T follicular helper cell (primary cell): ENCODE measurements at regions not wholly inside any gene's neighbourhood (a gene's known extent, or its start where the extent isn't known, plus 50 kb on each side); places are given as distances from the start of the nearest gene placed in this dataset.
"Not testable (repeated sequence)": the region's sequence is repeated elsewhere in the genome, so short reads cannot be mapped to it uniquely, and the experiment has no call there.

Experiments used
- DNase-seq: peaks from one replicate; pipeline ENCODE4 v3.0.0-alpha.2; 2020; ENCODE audit warnings: low read depth

DNA sequence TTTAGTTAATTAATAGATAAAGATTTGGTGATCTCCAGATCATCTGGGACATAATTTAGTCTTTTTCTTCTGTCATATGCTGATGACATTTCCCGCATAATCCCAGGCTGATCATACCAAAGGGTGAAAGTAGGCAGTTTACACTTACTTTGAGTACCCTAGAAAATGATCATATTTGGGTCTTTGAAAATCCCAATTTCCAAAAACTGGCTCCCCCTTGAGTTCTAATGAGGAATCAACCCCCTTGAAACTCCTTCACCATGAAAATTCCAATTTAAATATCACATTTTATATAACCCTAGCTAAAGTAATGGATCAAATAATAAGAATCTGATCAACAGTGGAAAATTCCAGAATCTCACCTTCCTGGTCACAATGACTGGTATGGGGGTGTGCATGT lies 223.4 kb downstream of the NAF1 start:
- no peak for DNase-seq

DNA sequence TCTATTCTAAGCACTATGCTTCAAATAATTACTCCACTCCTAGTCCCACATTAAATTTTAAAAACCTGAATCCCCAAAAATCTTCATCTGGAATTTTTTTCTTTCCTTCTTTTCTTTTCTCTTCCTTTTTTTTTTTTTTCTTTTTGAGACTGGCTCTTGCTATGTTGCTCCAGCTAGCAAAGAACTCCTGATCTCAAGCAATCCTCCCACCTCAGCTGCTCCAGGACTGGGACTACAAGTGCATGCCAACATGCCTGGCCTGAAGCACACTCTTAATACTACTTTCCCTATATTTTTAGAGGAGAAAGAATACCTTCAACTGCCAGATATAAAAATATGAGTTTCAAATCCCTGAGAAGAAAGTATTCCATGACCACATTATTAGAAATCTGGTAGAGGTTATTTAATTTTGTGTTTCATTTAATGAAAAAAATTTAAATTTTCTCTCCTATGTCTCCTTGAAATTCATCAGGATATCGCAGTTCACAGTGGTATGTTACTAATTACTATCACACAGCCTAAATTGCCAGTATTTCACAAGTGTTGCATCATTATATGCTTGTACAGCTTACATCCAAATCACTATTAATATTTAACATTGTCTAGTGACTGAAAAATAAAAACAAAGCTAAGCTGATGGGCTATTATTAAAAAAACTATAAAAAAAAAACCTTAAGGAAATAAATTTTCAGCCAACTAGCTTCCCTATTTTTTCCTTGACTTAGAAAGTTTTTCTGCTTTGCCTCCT lies 227.8 kb downstream of the NAF1 start:
- DNase-seq = no peak

DNA sequence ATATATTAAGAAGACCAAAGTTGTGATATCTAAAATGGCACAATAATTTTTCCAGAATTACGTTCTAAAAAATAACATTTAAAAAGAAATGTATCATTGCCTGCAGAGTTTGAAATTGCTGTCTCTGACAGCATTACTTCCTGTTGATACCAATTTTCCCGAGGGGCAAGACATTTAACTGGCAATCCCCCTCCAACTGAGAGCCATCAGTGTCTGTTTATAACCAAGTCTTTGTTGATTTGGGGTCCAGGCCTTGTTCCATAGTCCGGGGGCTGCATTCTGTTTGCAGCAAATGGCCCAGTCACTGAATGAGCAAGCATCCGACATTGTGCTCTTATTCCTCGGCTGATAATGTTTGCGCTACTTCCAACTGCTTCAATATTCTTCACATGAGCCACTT lies 231.5 kb downstream of the NAF1 start:
- no peak for DNase-seq

DNA sequence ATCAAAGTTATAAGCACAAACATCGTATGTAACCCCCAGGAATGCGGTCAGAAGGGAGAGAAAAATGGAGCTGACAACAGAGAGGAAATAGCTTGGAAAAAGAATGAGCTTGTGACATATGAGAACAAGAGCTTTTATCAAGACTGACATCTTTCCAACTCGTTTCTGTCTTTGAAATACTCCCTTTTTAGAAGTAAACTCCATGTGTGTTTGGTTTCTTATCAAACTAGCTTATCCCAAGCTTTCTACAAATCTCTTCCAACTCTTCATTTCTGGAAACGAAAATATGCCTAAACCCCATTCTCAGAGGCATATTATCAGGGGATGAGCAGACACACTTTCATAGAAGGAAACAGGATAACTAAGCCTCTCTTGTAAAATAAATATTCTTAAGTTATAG lies 235.4 kb downstream of the NAF1 start:
- DNase-seq = no peak

DNA sequence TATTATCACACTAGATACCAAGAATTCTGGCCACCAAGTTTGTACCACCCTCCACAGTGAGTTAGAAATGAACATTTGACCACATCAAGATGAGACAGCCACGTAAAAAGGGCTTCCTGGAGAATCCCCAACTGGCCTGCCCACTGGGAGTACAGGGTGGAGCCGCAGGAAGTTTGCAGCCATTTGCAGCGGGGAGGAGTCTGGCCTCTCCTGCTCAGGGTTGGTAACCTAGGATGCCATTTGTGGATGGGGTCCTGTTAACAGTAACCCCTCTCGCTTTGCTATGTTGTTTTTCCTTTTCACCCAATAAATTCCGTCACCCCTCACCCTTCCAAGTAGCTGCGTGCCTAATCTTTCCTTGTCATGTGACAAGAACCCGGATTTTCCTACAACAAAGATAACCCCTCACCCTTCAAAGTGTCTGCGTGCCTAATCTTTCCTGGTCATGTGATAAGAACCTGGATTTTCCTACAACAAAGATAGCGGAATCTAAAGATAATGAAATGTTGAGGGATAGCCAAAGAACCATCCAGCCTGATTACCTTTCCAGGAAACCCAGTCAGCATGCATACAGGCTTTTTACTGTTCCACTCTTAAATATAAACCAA lies 245.4 kb downstream of the NAF1 start:
- no peak for DNase-seq

DNA sequence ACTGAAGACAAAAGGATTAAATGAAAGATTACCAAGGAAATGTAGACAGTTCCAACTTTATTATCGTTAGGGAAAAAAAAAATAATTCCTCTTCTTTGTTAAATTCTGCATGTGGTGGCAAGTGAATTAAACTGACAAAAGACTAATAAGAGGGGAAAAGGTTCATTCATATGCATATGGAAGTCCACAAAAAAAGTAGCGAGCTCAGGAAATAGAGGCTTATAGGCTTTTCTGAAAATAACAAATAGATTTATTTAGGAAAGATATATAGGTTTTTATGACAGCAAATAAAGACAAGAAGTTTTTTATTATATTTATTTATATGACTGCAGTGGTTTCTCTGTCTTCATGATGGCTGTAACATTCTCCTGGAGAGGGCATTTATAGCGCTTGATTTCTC lies 246.0 kb downstream of the NAF1 start:
- no peak for DNase-seq

DNA sequence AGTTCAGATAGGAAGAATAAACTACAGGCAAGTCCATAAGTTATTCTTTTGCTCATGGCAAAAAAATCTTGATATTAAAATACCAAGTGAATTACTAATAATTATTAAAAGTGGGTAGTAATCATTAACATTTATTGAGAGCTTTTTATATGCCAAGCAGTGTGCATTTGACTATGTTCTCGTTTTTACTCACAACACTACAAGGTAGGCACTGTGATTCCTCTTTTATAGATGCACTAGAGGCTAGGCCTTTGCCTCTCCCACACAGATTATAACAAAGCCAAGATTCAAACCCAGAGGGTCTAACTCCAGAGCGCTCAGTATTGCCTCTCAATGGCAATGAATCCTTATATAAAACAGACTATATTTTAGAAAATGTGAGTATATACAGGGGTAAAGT lies 254.2 kb downstream of the NAF1 start:
- DNase-seq = no peak

DNA sequence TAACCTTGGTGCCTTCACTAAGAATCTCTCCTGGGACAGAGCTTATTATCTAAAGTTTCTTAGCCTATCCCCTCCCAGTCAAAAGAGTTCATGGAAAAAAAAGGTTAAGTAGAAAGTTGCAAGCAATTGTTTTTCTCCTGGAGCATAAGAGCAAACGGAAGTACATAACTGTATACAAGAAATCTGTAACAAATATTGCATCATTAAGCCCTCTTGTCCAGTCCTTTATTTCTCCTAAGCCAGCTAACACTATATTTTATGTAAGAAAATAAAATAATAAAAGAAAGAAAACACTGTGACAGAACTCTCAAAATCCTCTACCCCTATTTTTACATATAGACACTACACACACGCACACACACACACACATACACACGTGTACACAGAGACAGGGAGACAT lies 255.3 kb downstream of the NAF1 start:
- no peak for DNase-seq

DNA sequence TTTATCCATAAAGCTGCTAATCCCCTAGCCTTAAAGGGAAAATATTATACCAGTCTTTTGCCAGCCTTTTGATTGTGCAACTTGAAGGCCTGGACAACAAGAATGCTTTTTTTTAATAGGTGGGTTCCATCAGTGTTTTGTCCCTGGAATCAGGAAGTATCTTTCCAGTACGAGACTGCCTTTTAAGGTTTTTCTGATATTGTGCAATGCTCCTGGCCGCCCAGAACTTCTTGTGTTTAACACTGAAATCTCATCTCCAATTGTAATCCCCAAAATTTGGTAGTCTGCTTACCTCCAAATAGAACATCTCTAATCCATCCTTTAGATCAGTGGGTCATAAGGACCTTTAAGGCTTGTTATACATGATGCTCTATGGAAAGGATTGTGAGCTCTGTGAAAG lies 256.7 kb downstream of the NAF1 start:
- DNase-seq = no peak

DNA sequence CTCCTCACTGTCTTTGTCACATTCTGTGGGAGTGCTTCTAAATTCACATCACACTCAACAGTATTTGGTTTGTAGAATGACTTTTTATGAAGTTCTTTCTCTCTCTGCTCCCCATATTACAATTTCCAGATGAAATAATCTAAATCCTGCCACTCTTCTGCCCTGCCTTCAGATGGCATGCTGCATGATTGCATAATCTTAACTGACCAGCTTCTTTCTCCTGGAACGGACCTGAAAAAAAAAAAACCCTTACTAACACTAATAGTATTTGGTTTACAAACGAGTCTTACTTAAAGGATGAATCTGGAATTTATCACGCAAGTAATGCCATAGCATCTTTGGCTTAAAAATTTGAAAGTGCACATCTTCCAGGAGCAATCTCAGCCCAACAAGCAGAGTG lies 272.3 kb downstream of the NAF1 start:
- DNase-seq = no peak

DNA sequence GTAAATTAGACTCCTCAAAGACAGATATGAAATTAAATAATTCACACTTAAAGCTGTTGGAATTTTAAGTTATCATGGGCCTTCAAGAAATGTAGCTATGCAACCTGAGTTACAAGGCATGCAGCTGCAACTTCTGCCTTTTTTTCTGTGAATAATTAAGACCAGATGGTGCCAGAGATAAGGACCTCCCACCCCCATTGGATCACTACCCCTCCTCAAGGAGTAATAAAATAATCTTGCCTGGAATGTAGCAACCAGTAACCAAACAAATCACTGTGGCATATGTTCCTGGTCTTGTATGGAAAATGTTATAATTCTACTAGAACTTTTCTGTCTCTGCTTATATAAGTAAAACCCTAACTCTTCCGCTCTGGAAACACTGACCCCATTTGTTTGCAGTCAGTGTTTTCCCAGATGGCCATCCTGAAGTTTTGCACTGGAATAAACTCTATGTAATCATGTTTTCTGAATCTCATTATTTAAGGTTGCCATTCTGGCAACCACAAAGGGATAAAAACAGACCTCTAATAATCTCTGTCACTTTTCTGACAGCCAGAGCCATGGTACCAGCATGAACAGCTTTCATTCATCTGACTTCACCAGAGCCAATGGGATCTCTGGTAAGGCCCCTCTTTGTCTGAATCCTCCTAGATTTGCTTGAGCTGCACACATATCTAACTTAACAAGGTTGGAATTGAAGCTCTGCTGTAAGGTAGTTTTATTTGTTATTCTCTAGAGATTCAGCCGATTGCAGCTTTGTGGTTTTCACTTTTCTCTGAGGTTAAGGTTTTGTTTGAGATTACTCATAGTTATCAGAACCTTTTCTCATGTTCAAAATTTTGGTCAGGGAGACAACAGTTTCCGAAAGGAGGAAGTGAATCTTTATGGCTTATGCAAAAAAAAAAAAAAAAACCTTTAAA lies 274.6 kb downstream of the NAF1 start:
- DNase-seq = no peak

DNA sequence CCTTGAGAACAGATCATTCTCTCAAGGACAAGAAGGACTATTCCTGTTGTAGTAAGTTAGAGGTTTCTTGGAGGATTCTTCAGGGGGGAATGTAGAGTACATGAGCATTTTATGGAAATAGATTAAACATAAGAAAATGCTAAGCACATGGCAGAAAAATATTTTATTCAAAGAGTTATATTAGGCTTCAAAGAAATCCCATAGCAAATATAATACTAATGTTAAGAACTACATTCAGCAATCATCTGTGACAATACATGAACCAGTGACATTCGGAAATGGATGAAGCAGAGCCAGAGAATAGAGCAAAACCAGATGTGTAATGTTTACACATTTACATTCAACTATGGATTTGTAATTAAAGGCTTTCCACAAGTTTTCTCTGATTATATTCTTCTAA lies 288.6 kb downstream of the NAF1 start:
- no peak for DNase-seq

DNA sequence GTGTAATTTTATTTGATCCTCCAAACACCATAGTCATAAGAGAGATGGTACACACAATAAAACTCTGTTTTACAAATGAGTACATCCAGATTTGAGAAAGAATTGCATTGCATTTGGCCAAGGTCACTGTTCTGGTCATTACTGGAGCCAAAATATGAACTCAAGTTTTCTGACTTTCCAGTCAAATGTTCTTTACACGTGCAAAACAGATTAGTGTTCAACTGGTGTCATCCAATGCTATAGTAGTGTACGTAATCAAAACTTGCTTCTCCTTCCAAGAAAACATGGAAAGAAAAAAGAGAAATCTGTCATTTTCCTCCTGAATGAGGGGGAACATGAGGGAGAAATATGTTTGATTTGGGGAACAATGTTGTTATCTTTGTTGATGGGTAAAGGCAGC lies 291.9 kb downstream of the NAF1 start:
- no peak for DNase-seq

DNA sequence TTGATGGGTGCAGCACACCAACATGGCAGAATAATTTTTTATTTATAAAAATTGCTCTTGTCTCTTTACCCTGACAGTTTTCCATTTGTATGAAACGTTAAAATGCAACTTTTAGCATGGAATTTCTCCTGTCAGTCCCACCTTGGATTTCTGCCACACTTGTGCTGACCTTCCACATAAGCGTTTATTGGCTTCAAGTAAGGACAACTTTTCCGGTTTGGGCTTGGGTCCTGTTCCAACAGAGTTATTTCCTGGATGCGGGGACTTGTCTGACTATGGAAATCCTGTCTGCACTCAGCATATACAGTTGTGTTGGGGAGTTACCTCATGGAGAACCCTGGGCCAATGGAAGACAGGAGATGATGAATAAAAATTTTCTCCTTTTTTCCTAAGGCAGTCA lies 294.7 kb downstream of the NAF1 start:
- DNase-seq = no peak

DNA sequence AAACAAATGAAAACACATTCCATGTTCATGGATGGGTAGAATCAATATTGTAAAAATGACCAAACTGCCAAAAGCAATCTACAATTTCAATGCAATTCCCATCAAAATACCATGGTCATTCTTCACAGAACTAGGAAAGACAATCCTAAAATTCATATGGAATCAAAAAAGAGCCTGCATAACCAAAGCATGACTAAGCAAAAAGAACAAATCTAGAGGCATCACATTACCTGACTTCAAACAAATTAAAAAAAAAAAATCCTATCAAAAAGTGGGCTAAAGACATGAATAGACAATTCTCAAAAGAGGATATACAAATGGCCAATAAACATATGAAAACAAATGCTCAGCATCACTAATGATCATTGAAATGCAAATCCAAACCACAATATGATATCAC lies 297.5 kb downstream of the NAF1 start:
- DNase-seq = no peak

DNA sequence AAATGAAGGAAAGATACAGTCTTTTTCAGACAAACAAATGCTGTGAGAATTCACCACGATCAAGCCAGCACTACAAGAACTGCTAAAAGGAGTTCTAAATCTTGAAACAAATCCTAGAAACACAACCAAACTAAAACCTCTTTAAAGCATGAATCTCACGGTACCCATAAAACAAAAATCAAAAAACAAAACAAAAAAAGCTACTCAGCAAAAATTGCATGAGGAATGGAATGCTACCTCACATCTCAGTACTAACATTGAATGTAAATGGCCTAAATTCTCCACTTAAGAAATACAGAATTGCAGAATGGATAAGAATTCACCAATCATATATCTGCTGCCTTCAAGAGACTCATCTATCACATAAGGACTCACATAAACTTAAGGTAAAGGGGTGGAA lies 300.1 kb downstream of the NAF1 start:
- DNase-seq = no peak

DNA sequence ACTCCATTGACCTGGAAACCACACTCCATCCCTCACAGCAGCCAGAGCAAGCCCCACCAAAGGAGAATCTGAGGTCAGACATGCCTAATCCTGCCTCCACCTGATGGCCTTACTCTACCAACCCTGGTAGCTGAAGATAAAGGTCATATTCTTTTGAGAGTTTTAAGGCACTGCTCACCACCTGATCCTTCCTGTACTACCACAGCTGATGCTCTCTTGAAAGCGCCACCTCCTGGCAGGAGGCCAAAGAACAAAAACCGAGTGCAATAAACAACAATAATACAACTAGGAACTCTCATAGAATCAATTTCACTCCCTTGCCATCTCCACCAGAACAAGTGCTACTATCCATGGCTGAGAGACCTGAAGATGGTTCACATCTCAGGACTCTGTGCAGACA lies 301.6 kb downstream of the NAF1 start:
- no peak for DNase-seq

DNA sequence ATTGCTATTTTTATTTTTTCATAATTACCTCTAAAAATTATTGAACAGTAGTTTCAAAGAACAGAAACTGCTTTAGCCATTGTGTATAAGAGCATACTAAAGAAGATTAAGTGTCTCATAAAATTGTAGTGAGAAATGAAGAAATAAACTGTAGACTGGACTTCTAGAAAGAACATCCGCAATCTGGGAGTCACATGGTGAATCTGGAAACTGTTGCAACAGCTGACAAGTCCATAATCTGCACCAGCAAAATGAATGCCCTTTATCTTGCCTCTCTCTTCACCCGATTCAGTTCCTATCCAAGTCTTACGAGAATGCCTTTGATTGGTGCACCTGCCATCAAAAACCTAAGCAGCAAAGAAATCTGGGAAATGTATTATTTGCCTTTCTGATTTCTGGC lies 312.9 kb downstream of the NAF1 start:
- DNase-seq = no peak

DNA sequence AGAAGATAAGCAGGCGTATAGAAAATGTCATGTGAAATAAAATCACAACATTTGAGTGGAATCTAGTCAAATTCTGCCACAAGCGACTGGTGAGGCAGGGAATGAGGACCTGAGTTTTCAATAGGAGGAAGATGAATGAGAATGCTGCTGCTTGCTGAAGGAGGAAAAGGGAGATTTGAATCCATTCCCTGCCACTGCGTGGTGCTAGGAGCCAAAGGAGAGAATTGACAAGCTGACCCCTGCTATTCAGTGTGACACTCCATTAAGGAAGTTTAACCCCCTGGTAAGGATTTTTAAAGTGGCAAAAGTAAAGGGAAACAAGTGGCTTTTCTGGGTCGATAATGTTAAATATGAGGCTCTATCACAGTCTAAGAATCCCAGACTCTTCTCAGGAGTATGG lies 314.0 kb downstream of the NAF1 start:
- no peak for DNase-seq

DNA sequence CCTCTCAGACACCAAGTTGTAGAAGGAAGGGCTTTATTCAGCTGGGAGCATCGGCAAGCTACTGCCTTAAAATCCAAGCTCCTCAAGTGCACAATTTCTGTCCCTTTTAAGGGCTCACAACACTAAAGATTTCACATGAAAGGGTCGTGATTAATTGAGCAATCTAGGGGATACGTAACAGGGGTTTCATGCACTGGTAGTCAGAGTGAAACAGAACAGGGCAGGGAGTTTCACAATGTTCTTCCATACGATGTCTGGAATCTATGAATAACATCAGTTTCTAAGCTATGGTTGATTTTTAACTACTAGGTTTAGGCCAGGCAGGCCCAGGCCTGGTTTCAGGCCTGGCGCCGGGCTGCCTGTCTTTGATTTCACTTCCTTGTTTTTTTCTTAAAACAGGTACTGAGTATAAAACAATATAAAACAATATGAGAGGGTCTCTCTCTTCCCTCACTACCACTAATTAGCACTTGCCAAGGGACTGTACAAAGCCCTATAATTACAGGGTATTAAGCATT lies 315.4 kb downstream of the NAF1 start:
- DNase-seq = not testable (repeated sequence)

DNA sequence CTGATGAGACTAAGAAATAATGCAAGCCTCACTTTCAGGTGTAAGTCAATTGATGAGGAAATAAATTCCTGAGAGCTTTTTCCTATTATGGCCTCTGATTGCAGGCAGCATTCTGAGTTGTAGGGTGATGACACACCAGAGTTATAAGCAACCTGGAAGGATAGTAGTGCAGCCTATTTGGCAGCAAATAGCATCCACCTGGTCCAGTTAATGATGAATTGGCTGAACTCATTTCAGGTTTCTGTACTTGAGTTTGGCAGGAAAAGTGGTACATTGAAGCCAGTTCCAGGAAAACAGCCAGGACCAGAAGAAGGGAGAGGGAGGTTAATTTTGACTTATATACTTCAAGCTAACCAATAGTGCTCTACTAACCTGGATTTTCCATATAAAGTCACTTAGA lies 316.8 kb downstream of the NAF1 start:
- DNase-seq = no peak

DNA sequence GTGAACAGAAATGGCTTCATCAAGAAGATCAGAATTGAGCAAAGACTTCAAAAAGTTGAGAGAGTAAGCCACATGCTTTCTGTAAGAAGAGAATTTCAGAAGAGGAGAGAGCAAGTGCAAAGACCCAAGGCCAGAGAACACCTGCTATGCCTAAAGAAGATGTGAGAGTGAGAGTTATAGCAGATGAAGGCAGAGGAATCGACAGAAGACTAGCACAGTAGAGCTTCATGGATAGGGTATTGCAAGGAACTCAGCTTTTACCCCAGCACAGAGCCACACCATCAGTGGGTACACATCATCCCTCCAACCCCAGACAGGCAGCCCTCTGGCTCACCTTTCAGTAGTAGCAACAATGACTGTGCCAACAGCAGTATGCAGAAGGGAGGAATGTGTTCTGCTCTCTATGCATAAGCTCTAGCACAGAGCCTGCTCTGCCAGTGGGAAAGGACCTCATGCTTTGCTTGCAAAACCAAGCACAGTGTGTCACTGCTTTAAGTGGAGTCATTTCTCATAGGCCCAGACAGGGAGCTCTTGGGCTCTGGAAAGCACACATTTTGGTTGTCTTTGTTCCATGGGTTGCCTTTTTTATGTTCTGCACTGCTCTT lies 318.6 kb downstream of the NAF1 start:
- DNase-seq = no peak
